Neural crest cell (in vitro differentiated cells): ENCODE measurements at regions not wholly inside any gene's neighbourhood (a gene's known extent, or its start where the extent isn't known, plus 50 kb on each side); places are given as distances from the start of the nearest gene placed in this dataset.

Experiments
- DNase-seq: peaks from one replicate; pipeline ENCODE4 v3.0.0; 2021; ENCODE audit warnings: low read depth, mixed read lengths, low spot score
- H3K27ac Mint-ChIP-seq: one replicate; pipeline ENCODE4 v1.8.0; 2021; ENCODE audit warnings: mild to moderate bottlenecking, mixed read lengths; ENCODE audit not compliant: unreplicated experiment
- H3K27me3 Mint-ChIP-seq: 2 replicates; pipeline ENCODE4 v1.8.0; 2021; ENCODE audit warnings: low read depth, mild to moderate bottlenecking, mixed read lengths
- H3K36me3 Mint-ChIP-seq: 2 replicates; pipeline ENCODE4 v1.8.0; 2021; ENCODE audit warnings: low read depth, mild to moderate bottlenecking, mixed read lengths
- H3K4me1 Mint-ChIP-seq: 2 replicates; pipeline ENCODE4 v1.8.0; 2021; ENCODE audit warnings: mixed read lengths
- H3K4me3 Mint-ChIP-seq: one replicate; pipeline ENCODE4 v1.8.0; 2021; ENCODE audit warnings: mild to moderate bottlenecking, mixed read lengths
- H3K9me3 Mint-ChIP-seq: 2 replicates; pipeline ENCODE4 v1.8.0; 2021; ENCODE audit warnings: mixed read lengths
- TF ChIP-seq, protein P1 (sequence below): fragments of 200-600 bp; sonication (generic); conservative IDR thresholded peaks from 2 replicates; pipeline ENCODE4 v1.5.0; 2021; ENCODE audit warnings: antibody characterized with exemption, mild to moderate bottlenecking

DNA sequence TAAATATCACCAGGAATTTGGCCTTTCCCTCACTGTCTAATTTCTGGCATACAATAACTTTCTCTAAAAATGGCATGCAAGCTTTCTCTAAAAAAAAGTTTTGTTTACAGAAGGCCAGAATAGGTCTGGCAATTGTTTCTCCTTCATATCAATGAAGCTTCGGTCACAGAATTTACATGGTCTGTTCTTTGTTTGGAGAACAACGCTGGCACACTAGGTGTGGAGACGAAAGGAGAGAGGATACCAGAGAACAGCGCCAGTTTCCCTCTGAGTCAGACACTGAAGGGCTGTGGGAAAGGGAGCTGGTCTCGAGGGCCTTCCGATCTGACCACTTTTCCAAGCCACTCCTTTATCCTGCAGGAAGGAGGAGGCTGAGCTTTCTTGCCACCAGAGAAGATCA, 60.1 kb upstream of the ITGA1 start:
- Mint-ChIP-seq H3K27ac (no peak overlapping the region), H3K36me3 (peaks cover 3% of the 10 kb centered on the region), H3K4me3 (no peak overlapping the region), H3K4me1 (peaks cover 5% of the 10 kb centered on the region), H3K27me3 (no peaks in the 10 kb centered on the region), H3K9me3 (peaks cover 11% of the 10 kb centered on the region)
- TF ChIP-seq, protein P1, sequence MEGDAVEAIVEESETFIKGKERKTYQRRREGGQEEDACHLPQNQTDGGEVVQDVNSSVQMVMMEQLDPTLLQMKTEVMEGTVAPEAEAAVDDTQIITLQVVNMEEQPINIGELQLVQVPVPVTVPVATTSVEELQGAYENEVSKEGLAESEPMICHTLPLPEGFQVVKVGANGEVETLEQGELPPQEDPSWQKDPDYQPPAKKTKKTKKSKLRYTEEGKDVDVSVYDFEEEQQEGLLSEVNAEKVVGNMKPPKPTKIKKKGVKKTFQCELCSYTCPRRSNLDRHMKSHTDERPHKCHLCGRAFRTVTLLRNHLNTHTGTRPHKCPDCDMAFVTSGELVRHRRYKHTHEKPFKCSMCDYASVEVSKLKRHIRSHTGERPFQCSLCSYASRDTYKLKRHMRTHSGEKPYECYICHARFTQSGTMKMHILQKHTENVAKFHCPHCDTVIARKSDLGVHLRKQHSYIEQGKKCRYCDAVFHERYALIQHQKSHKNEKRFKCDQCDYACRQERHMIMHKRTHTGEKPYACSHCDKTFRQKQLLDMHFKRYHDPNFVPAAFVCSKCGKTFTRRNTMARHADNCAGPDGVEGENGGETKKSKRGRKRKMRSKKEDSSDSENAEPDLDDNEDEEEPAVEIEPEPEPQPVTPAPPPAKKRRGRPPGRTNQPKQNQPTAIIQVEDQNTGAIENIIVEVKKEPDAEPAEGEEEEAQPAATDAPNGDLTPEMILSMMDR = no peak
- no peak for DNase-seq

DNA sequence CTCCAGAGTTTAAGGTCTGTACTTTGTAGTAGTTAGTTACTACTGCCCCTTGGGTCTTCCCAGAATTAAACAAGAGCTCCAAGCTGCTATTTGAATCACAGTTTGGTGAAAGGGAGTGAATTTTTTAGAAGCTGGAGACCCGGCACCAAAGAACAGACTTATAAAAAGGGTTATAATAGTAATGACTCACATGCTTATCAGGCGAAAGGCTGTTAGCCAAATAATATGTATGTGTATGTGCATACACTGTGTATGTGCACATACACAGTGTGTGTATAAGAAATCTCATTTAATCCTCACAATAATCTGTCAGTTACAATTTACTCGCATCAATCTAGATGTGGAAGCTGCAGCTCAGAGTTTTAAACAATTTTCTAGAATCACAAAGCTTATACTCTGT, 59.5 kb upstream of the ITGA1 start:
- DNase-seq = no peak
- Mint-ChIP-seq H3K27ac (no peak overlapping the region), H3K27me3 (no peaks in the 10 kb centered on the region), H3K4me1 (peaks cover 5% of the 10 kb centered on the region), H3K4me3 (no peak overlapping the region), H3K9me3 (peaks cover 11% of the 10 kb centered on the region), H3K36me3 (peaks cover 3% of the 10 kb centered on the region)
- TF ChIP-seq, protein P1 = no peak

DNA sequence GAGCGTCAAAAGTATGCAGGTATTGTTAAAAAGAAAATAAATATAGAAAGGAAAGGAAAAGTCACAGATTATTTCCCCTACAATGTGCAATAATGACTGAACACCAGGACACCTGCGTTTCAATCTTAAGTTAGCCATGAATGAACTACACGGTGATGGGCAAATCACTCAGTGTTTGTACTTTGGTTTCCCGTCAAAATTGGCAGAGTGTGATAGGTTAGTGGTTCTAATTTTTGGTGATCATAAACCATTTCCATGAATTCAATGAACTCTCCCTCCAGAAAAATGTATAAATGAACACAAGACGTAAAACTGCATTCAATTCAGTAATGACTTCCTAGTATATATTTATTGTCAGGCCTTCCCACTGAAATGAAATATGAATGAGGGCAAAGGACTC, 59.0 kb upstream of the ITGA1 start:
- no peak for DNase-seq
- H3K27me3 Mint-ChIP-seq = no peaks in the 10 kb centered on the region
- peaks cover 5% of the 10 kb centered on the region for H3K4me1 Mint-ChIP-seq
- TF ChIP-seq, protein P1 = no peak
- peaks cover 11% of the 10 kb centered on the region for H3K9me3 Mint-ChIP-seq
- H3K27ac Mint-ChIP-seq = no peak overlapping the region
- H3K36me3 Mint-ChIP-seq = peaks cover 3% of the 10 kb centered on the region
- H3K4me3 Mint-ChIP-seq = no peak overlapping the region

DNA sequence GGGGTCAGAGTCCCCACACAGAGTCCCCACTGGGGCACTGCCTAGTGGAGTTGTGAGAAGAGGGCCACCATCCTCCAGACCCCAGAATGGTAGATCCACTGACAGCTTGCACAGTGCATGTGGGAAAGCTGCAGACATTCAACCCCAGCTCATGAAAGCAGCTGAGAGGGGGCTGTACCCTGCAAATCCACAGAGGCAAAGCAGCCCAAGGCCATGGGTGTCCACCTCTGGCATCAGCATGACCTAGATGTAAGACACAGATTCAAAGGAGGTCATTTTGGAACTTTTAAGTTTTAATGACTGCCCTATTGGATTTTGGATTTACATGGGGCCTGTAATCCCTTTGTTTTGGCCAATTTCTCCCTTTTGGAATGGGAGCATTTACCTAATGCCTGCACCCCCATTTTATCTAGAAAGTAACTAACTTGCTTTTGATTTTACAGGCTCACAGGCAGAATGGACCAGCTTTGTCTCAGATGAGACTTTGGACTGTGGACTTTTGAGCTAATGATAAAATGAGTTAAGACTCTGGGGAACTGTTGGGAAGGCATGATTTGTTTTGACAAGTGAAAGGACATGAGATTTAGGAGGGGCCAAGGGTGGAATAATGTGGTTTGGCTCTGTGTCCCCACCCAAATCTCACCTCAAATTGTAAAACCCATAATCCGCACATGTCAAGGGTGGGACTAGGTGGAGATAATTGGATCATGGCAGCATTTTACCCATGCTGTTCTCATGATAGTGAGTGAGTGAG, 56.3 kb upstream of the ITGA1 start:
- Mint-ChIP-seq H3K27me3 (no peaks in the 10 kb centered on the region), H3K36me3 (no peaks in the 10 kb centered on the region), H3K9me3 (peaks cover 8% of the 10 kb centered on the region), H3K4me3 (no peak overlapping the region), H3K27ac (no peak overlapping the region), H3K4me1 (peaks cover 5% of the 10 kb centered on the region)
- no peak for DNase-seq
- TF ChIP-seq, protein P1 = no peak

DNA sequence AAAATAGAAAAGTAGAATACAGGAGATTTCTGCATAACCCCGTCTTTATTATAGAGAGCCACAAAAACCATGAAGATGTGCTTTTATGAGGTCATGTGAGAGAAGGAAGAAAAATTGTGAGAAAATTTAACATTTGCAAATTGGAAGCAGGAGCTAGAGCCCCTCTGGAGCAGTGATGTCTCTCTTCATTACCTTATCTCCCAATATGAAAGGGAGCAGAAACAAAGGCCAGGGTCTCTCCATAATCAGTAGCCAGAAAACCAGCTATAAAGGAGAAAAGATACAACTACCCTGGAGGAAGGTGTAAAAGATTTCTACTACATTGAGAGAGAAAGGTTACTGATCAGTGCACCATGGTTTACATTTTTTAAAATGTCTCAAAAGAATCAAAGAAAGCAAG, 53.2 kb upstream of the ITGA1 start:
- Mint-ChIP-seq H3K27ac (no peak overlapping the region), H3K4me3 (no peak overlapping the region), H3K36me3 (no peaks in the 10 kb centered on the region)

More for the DNA sequence above, 53.2 kb upstream of the ITGA1 start:
- no peak for DNase-seq
- Mint-ChIP-seq H3K9me3 (peaks cover 11% of the 10 kb centered on the region), H3K27me3 (no peaks in the 10 kb centered on the region), H3K4me1 (no peaks in the 10 kb centered on the region)
- TF ChIP-seq, protein P1 = no peak
